Parathyroid adenoma (tissue), 2 donors: ENCODE measurements at regions not wholly inside any gene's neighbourhood (a gene's known extent, or its start where the extent isn't known, plus 50 kb on each side); places are given as distances from the start of the nearest gene placed in this dataset.
A peak's percentile ranks its signal among the peaks of the same experiment; 100 is the strongest.

ENCODE experiments used
- H2AFZ ChIP-seq: fragments of 300-600 bp; sonication (generic); one replicate; pipeline ENCODE4 v1.7.0; 2017; ENCODE audit warnings: antibody characterized with exemption, mild to moderate bottlenecking
- H3K27ac ChIP-seq: fragments of 300-600 bp; sonication (generic); one replicate; pipeline ENCODE4 v1.7.0; 2017
- H3K27me3 ChIP-seq: fragments of 300-600 bp; sonication (generic); one replicate; pipeline ENCODE4 v1.7.0; 2017; ENCODE audit warnings: low read length; ENCODE audit not compliant: control insufficient read depth, insufficient read depth
- H3K36me3 ChIP-seq: fragments of 300-600 bp; sonication (generic); one replicate; pipeline ENCODE4 v1.7.0; 2017; ENCODE audit warnings: low read length; ENCODE audit not compliant: control insufficient read depth, insufficient read depth
- H3K4me1 ChIP-seq: fragments of 300-600 bp; sonication (generic); one replicate; pipeline ENCODE4 v1.7.0; 2017; ENCODE audit warnings: control low read depth
- H3K4me2 ChIP-seq: fragments of 300-600 bp; sonication (generic); one replicate; pipeline ENCODE4 v1.7.0; 2017; ENCODE audit warnings: low read length
- H3K4me3 ChIP-seq: fragments of 300-600 bp; sonication (generic); one replicate; pipeline ENCODE4 v1.7.0; 2017; ENCODE audit warnings: low read depth, low read length
- H3K79me2 ChIP-seq: fragments of 300-600 bp; sonication (generic); one replicate; pipeline ENCODE4 v1.7.0; 2017; ENCODE audit warnings: control low read depth
- H3K9ac ChIP-seq: fragments of 300-600 bp; sonication (generic); one replicate; pipeline ENCODE4 v1.7.0; 2017; ENCODE audit warnings: mild to moderate bottlenecking
- H3K9me3 ChIP-seq: fragments of 300-600 bp; sonication (generic); one replicate; pipeline ENCODE4 v1.7.0; 2017; ENCODE audit warnings: low read length; ENCODE audit not compliant: control insufficient read depth
- TF ChIP-seq, protein P1 (sequence below): fragments of 300-600 bp; sonication (generic); IDR thresholded peaks from one replicate; pipeline ENCODE4 v1.7.0; 2017; ENCODE audit warnings: antibody characterized with exemption, mild to moderate bottlenecking
- donor health status: primary hyperparathyroidism.

DNA sequence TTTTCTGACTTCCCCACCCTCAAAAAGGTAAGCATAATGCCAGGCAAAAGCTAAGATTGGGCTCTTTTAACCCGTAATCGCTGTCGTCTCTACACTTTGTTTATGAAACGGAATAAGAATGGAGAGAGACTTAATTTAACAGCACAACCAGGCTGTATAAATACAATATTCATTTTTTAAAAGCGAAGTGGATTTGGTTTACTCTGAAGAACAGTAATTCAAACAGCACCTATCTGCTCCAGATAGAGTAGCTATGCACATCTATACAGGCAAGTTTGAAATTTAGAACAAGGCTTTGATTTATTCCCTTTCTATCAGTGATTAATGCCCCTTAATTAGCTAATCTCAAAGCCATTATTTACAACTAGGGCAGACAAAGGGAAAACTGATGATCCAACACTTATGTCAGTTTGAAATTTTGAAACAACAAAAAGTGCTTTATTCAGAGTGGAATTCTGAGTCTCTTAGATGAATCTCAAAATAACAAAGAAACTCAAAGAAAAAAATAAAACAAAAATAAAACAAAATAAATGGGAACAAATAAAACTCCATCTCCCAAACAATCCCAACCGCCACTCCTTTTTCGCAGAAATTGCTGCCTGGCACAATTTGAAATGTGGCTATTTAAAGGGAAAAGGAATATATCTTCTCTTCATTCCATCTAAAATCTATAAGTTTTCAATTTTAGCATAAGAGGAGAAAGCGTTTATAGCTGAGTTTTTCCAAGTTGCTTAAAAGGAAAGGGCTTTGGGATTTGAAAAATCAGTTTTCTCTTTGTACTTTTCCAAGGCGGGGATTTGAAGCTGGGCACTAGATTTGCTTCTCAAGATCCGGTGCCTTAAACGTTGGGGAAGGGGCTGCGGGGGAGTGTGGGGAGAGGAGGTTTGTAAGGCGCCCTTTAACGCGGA is 298.6 kb downstream of the PARP8 start:
- no peak overlapping the region for H3K27ac ChIP-seq
- TF ChIP-seq, protein P1, sequence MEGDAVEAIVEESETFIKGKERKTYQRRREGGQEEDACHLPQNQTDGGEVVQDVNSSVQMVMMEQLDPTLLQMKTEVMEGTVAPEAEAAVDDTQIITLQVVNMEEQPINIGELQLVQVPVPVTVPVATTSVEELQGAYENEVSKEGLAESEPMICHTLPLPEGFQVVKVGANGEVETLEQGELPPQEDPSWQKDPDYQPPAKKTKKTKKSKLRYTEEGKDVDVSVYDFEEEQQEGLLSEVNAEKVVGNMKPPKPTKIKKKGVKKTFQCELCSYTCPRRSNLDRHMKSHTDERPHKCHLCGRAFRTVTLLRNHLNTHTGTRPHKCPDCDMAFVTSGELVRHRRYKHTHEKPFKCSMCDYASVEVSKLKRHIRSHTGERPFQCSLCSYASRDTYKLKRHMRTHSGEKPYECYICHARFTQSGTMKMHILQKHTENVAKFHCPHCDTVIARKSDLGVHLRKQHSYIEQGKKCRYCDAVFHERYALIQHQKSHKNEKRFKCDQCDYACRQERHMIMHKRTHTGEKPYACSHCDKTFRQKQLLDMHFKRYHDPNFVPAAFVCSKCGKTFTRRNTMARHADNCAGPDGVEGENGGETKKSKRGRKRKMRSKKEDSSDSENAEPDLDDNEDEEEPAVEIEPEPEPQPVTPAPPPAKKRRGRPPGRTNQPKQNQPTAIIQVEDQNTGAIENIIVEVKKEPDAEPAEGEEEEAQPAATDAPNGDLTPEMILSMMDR: no peak
- peaks cover 2% of the 10 kb centered on the region for H3K27me3 ChIP-seq
- H3K4me2 ChIP-seq: no peak overlapping the region
- no peak overlapping the region for H3K9ac ChIP-seq
- no peaks in the 10 kb centered on the region for H3K79me2 ChIP-seq
- H3K36me3 ChIP-seq: no peaks in the 10 kb centered on the region
- no peak overlapping the region for H2AFZ ChIP-seq
- H3K4me3 ChIP-seq: no peak overlapping the region
- H3K9me3 ChIP-seq: no peaks in the 10 kb centered on the region
- H3K4me1 ChIP-seq: no peaks in the 10 kb centered on the region

DNA sequence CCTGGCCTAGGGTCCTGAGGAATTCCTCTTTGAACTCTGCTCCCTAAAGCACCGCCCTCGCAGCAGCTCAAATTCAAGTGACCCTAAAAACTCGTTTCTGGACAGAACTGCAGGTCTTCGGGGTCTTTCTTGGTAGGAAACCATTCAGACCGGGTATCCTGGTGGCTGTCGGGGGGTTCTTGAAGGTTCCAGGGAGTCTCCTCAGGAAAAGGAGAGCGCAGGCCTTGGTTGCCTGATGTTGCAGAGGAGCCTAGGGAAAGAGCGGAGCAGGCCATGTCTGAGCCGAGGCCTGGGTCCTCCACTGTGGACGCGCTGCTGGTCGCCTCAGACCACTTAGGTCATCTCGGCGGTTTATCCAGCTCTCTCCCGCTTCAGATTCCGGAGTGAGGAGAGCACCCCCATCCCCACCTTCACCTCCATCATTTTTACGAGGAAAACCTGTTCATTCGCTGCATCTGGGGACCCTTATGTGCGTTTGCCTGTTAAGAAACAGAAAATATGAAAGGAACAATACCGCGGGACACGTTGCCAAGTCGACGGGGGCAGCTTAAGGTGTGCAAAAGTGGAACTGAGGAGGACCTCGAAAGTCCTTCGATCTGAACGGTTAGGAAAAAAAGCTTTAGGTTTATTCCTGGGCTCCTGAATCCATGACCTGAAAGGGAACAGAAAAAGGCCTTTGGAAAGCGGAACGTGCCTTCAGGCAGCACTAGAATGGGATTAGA is 299.4 kb downstream of the PARP8 start:
- Histone ChIP-seq H2AFZ (no peak overlapping the region), H3K27ac (no peak overlapping the region), H3K27me3 (peaks cover 2% of the 10 kb centered on the region), H3K4me1 (no peaks in the 10 kb centered on the region), H3K79me2 (no peaks in the 10 kb centered on the region), H3K4me2 (no peak overlapping the region), H3K36me3 (no peaks in the 10 kb centered on the region), H3K4me3 (no peak overlapping the region), H3K9ac (no peak overlapping the region), H3K9me3 (no peaks in the 10 kb centered on the region)
- TF ChIP-seq, protein P1: no peak

DNA sequence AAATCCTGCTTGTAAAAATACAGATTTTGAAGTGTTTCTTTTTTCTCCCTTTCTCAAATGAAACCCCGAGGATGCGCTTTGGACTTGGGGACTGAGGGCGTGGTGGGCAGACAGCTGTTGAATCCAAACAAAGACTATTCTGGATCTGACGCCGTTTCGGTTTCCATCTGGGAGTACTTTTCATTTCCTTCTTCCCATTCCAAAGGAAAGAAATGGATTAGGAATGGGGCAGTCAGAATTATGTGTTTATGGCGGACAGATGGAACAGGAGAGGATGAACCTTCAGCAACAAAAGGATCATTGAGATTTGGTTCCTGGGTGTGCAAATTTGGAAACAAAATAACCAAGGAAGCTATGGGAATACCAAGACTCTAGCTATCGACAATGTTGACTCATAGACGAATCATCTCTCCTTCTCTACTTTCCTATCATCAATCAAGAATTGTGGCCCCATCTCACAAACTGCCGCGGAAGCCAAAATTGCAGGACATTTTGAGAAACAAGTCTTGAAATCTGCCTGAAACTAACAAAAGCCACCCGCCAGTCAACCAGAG is 300.6 kb downstream of the PARP8 start:
- Histone ChIP-seq H3K4me1 (no peaks in the 10 kb centered on the region), H3K4me2 (peak overlapping the region; percentile 61), H3K79me2 (no peaks in the 10 kb centered on the region), H3K36me3 (no peaks in the 10 kb centered on the region), H3K4me3 (no peak overlapping the region), H3K9me3 (no peaks in the 10 kb centered on the region), H3K27me3 (peaks cover 2% of the 10 kb centered on the region), H3K27ac (no peak overlapping the region), H3K9ac (no peak overlapping the region), H2AFZ (no peak overlapping the region)
- TF ChIP-seq, protein P1: no peak

DNA sequence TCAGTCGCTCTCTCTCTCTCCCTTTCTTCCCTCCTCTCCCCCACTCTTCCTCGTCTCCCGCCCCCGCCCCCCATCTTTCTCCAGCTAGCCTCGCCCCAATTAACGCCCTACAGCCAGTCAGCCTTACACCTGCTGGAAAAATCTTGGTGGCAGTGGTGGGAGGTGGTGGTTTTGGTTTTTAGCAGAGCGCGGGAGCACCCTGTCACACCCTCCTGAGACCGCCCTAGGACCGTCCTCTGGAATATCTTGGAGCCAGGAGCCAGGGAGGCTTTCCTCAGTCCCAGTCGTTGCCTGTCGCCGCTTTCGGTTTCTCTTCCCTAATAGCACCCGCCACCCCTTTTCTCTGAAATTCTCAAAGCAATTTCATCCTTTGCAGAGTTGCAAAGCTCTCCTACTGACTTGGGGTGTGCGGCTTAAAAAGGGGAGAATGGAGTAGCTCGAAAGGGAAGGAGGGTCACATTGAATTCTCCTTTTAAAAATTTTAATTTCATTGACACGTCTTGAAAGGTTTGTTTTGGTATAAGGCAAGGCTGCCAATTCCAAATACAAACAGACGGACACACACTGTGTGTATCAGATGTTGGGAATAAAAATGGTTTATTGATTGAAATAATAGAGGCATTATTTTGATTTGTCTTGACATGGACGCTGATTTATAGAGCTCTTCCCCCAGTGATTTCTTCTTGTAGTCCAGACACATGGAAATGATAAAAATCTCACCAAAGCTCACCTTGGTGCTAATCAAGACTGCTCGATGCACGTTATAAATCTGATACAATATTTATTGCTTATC is 301.3 kb downstream of the PARP8 start:
- Histone ChIP-seq H3K4me2 (peak overlapping the region; percentile 61), H3K4me1 (no peaks in the 10 kb centered on the region), H3K27ac (no peak overlapping the region), H3K36me3 (no peaks in the 10 kb centered on the region), H2AFZ (peak overlapping the region; percentile 44), H3K27me3 (peaks cover 2% of the 10 kb centered on the region), H3K9me3 (no peaks in the 10 kb centered on the region), H3K9ac (no peak overlapping the region), H3K4me3 (peak overlapping the region; percentile 20), H3K79me2 (no peaks in the 10 kb centered on the region)
- TF ChIP-seq, protein P1: no peak
